ENCODE measurements at regions not wholly inside any gene's neighbourhood (a gene's known extent, or its start where the extent isn't known, plus 50 kb on each side); places are given as distances from the start of the nearest gene placed in this dataset.

- Histone ChIP-seq H3K9me3 (no peaks in the 10 kb centered on the region), H3K27me3 (peaks cover 0 to 17% (median 0%) of the 10 kb centered on the region in 4 donors), H3K4me1 (peaks cover 0 to 29% (median 0%) of the 10 kb centered on the region in 3 donors), H3K36me3 (no peaks in the 10 kb centered on the region), H3K4me3 (no peak overlapping the region), H3K27ac (peak overlapping the region in 1 of 4 donors; percentile 22)
- WGBS, 2 donors, result 17 to 18% methylated on average over 4 of the region's 4 CpGs
- DNase-seq, result no peak
- intact Hi-C loops (cut with DNase I), result no loop called here
- TF ChIP-seq, protein P1, sequence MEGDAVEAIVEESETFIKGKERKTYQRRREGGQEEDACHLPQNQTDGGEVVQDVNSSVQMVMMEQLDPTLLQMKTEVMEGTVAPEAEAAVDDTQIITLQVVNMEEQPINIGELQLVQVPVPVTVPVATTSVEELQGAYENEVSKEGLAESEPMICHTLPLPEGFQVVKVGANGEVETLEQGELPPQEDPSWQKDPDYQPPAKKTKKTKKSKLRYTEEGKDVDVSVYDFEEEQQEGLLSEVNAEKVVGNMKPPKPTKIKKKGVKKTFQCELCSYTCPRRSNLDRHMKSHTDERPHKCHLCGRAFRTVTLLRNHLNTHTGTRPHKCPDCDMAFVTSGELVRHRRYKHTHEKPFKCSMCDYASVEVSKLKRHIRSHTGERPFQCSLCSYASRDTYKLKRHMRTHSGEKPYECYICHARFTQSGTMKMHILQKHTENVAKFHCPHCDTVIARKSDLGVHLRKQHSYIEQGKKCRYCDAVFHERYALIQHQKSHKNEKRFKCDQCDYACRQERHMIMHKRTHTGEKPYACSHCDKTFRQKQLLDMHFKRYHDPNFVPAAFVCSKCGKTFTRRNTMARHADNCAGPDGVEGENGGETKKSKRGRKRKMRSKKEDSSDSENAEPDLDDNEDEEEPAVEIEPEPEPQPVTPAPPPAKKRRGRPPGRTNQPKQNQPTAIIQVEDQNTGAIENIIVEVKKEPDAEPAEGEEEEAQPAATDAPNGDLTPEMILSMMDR (IDR thresholded peaks at IDR 0.05), result no peak
- TF ChIP-seq POLR2A (IDR thresholded peaks at IDR 0.05), result no peak
These were observed 156.8 kb downstream of the WNT5A start for GRCh38 chr3:55330355-55330754.

- H3K27me3 ChIP-seq, result peaks cover 0 to 17% (median 0%) of the 10 kb centered on the region in 4 donors
- no peaks in the 10 kb centered on the region for H3K9me3 ChIP-seq
- H3K36me3 ChIP-seq, result no peaks in the 10 kb centered on the region
- peaks cover 0 to 29% (median 0%) of the 10 kb centered on the region in 3 donors for H3K4me1 ChIP-seq
- intact Hi-C loops (cut with DNase I), result no loop called here
- 35 to 45% methylated on average over 1 of the region's 1 CpG for WGBS, 2 donors
- no peak for TF ChIP-seq POLR2A (IDR thresholded peaks at IDR 0.05)
- TF ChIP-seq, protein P1 (IDR thresholded peaks at IDR 0.05), result no peak
- peak overlapping the region in 1 of 4 donors; percentile 22 for H3K27ac ChIP-seq
- no peak overlapping the region for H3K4me3 ChIP-seq
- no peak for DNase-seq
These were observed 157.3 kb downstream of the WNT5A start for GRCh38 chr3:55329849-55330248.

- Histone ChIP-seq H3K4me1 (peaks cover 0 to 34% (median 0%) of the 10 kb centered on the region in 3 donors), H3K36me3 (no peaks in the 10 kb centered on the region), H3K27ac (no peak overlapping the region), H3K27me3 (no peaks in the 10 kb centered on the region), H3K9me3 (no peaks in the 10 kb centered on the region), H3K4me3 (no peak overlapping the region)
- DNase-seq, result no peak
- no peak for TF ChIP-seq POLR2A (IDR thresholded peaks at IDR 0.05)
- TF ChIP-seq, protein P1 (IDR thresholded peaks at IDR 0.05), result no peak
- intact Hi-C loops (cut with DNase I), result no loop called here
- 35 to 49% methylated on average over 2 of the region's 2 CpGs for WGBS, 2 donors
These were observed 159.8 kb downstream of the WNT5A start for GRCh38 chr3:55327131-55327920.

DNA sequence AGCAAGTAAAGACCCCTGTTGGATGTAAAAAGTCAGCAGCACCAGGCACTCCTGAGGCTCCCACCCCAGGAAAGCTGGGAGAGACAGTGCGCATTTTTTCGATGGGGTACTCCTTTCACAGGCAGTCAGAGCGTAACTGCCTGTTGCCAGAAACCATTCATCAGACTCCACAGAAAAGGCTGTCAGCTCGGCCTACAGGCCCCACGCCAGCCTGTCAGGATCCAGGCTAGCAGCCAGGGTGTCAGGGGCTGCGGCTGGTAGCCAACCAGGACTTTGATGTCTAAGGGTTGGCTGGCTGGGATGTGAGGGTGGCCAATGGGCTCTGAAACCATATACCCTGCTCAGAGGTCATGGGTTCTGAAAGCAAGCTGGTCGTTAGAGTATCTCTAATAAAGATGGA is 164.5 kb downstream of the WNT5A start:
- no peaks in the 10 kb centered on the region for H3K27me3 ChIP-seq
- WGBS, 2 donors, result 39 to 47% methylated on average over 2 to 5 of the region's 7 CpGs
- no peak overlapping the region for H3K4me3 ChIP-seq
- intact Hi-C loops (cut with DNase I), result no loop called here
- peaks cover 0 to 12% (median 0%) of the 10 kb centered on the region in 3 donors for H3K4me1 ChIP-seq
- H3K27ac ChIP-seq, result no peak overlapping the region
- no peak for TF ChIP-seq POLR2A (IDR thresholded peaks at IDR 0.05)
- TF ChIP-seq, protein P1 (IDR thresholded peaks at IDR 0.05), result no peak
- no peak for DNase-seq
- no peaks in the 10 kb centered on the region for H3K36me3 ChIP-seq
- H3K9me3 ChIP-seq, result no peaks in the 10 kb centered on the region

DNA sequence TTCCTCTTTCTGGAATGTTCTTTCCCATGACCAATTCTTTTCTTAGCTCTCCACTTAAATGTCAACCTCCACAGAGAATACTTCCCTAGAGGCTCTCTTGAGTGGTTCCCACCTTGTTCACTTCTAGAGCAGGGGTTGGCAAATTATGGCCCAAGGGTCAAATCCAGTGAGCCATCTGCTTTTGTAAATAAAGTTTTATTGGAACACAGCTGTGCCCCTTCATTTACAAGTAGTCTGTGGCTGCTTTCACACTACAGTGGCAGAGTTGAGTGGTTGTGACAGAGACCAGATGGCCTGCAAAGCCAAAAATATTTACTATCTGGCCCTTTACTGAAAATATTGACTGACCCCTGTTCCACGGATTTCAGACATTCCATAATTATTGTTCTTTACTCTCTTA is 166.2 kb downstream of the WNT5A start:
- 76 to 78% methylated on average over 1 of the region's 1 CpG for WGBS, 2 donors
- H3K4me1 ChIP-seq, result peaks cover 0 to 8% (median 0%) of the 10 kb centered on the region in 3 donors
- no peaks in the 10 kb centered on the region for H3K27me3 ChIP-seq
- intact Hi-C loops (cut with DNase I), result no loop called here
- H3K4me3 ChIP-seq, result no peak overlapping the region
- no peaks in the 10 kb centered on the region for H3K36me3 ChIP-seq
- no peak for DNase-seq
- TF ChIP-seq, protein P1 (IDR thresholded peaks at IDR 0.05), result no peak
- TF ChIP-seq POLR2A (IDR thresholded peaks at IDR 0.05), result no peak
- H3K9me3 ChIP-seq, result no peaks in the 10 kb centered on the region
- no peak overlapping the region for H3K27ac ChIP-seq
